ENCODE measurements at regions not wholly inside any gene's neighbourhood (a gene's known extent, or its start where the extent isn't known, plus 50 kb on each side); places are given as distances from the start of the nearest gene placed in this dataset.
A peak's percentile ranks its signal among the peaks of the same experiment; 100 is the strongest.
"Not testable (repeated sequence)": the region's sequence is repeated elsewhere in the genome, so short reads cannot be mapped to it uniquely, and the experiment has no call there.

DNA sequence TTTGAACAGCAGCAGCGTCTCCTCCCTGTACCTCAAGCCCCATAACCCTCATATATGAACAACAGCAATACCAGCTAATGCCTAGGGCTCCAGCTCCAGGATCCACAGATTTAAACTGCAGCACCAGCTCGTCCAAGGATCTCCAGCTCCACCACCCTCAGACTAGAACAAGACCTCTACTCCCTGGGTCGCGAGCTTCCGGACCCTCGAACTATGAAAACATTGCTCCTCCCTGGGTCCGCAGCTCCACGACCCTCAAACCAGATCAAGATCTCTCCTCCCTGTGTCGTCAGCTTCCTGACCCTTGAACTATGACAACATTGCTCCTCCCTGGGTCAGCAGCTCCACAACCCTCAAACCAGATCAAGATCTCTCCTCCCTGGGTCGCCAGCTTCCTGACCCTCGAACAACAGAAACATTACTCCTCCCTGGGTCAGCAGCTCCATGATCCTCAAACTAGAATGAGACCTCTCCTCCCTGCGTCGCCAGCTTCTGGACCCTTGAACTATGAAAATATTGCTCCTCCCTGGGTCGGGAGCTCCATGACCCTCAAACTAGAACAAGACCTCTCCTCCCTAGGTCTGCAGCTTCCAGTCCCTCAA lies 339.0 kb upstream of the SULF2 start:
- no peak overlapping the region for H3K4me3 ChIP-seq (ENCODE audit: low read depth, low read length)
- TF ChIP-seq POLR2A (IDR thresholded peaks at IDR 0.05; ENCODE audit: extremely low read depth, insufficient read length): no peak
- TF ChIP-seq MYC (IDR thresholded peaks at IDR 0.05; ENCODE audit: low read depth, low read length): no peak
- TF ChIP-seq, protein P1, sequence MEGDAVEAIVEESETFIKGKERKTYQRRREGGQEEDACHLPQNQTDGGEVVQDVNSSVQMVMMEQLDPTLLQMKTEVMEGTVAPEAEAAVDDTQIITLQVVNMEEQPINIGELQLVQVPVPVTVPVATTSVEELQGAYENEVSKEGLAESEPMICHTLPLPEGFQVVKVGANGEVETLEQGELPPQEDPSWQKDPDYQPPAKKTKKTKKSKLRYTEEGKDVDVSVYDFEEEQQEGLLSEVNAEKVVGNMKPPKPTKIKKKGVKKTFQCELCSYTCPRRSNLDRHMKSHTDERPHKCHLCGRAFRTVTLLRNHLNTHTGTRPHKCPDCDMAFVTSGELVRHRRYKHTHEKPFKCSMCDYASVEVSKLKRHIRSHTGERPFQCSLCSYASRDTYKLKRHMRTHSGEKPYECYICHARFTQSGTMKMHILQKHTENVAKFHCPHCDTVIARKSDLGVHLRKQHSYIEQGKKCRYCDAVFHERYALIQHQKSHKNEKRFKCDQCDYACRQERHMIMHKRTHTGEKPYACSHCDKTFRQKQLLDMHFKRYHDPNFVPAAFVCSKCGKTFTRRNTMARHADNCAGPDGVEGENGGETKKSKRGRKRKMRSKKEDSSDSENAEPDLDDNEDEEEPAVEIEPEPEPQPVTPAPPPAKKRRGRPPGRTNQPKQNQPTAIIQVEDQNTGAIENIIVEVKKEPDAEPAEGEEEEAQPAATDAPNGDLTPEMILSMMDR (IDR thresholded peaks at IDR 0.05; ENCODE audit: low read depth, low read length): no peak
- no peak for DNase-seq (ENCODE audit: low read depth)

DNA sequence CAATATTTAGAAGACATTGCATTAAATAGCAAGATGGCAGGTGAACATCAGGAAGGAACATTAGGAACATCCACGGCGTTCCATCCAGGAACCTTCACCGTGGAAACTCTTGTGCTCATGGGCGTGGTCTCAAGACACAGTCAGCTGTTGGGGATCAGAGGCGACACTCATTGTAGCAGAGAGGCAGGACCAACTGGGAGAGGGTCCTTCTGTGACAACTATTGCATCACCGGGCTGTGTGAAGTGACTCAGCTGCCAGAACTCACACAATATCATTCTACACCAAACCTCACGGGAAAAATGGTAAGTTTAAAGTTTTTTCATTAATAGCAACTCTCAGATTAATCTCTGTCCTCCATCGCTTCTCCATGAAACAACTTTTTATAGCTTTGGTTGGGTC lies 334.8 kb upstream of the SULF2 start:
- no peak overlapping the region for H3K4me3 ChIP-seq (ENCODE audit: low read depth, low read length)
- DNase-seq (ENCODE audit: low read depth): peak; percentile 53
- TF ChIP-seq POLR2A (IDR thresholded peaks at IDR 0.05; ENCODE audit: extremely low read depth, insufficient read length) (no peak), MYC (IDR thresholded peaks at IDR 0.05; ENCODE audit: low read depth, low read length) (no peak)
- TF ChIP-seq, protein P2, sequence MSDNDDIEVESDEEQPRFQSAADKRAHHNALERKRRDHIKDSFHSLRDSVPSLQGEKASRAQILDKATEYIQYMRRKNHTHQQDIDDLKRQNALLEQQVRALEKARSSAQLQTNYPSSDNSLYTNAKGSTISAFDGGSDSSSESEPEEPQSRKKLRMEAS (IDR thresholded peaks at IDR 0.05; ENCODE audit: low read depth, low read length): no peak
- TF ChIP-seq, protein P1 (IDR thresholded peaks at IDR 0.05; ENCODE audit: low read depth, low read length): no peak

DNA sequence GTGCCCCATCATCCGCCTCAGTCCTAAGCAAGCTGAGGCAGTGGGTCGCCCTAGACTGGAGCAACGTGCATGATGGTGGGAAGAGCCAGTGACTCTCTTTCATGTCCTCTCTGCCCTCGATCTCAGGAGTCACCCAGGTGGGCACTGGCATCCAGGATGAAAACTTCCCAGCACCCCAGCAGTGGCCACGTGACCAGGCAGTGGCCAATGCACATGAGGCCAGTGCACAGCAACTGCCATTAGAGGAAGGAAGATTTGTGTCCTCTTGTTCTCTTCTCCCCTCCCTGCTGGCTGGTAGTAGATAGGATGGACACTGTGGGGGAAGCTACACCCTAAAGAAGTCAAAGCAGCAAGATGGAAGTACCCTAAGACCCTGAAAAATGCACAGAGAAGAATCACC lies 334.1 kb upstream of the SULF2 start:
- not testable (repeated sequence) for DNase-seq (ENCODE audit: low read depth); H3K4me3 ChIP-seq (ENCODE audit: low read depth, low read length)

DNA sequence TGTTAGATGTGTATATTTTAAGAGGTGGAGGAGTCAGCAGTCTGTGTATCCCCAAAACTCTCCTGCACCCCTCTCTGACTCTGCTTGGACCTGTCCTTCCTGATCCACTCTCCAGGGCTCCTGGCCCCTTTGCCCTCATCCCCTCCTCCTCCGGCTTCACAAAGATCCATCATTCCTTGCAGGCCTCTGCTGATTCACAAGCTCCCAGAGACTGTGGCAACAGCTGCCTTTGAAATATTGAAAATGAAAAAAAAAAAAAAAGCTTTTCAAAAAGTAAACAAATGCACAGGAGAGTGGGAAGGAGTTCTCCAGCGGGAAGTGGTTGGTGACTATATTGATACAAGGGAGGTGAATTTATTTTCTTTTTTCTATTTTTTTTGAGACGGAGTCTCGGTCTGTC lies 330.2 kb upstream of the SULF2 start:
- no peak for DNase-seq (ENCODE audit: low read depth)
- TF ChIP-seq, protein P1 (IDR thresholded peaks at IDR 0.05; ENCODE audit: low read depth, low read length): no peak
- TF ChIP-seq POLR2A (IDR thresholded peaks at IDR 0.05; ENCODE audit: extremely low read depth, insufficient read length) (no peak), MYC (IDR thresholded peaks at IDR 0.05; ENCODE audit: low read depth, low read length) (no peak)
- TF ChIP-seq, protein P2 (IDR thresholded peaks at IDR 0.05; ENCODE audit: low read depth, low read length): no peak
- no peak overlapping the region for H3K4me3 ChIP-seq (ENCODE audit: low read depth, low read length)

DNA sequence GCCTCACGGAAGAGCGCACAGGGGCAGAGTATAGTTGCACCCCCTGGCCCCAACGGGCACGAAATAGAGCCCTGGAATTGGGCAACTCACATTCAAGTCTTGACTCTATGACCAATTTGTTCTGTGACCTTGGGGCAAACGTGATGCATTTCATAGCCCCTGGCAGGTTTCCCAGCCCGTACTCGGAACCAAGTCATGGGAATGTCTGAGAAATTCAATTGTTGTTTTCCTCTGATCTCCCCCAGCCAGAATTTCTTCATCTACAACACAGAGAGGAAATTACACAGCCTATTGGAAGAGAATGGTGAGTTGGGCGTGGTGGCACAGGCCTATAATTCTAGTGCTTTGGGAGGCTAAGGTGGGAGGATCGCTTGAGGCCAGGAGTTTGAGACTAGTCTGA lies 322.3 kb upstream of the SULF2 start:
- H3K4me3 ChIP-seq (ENCODE audit: low read depth, low read length): no peak overlapping the region
- TF ChIP-seq, protein P1 (IDR thresholded peaks at IDR 0.05; ENCODE audit: low read depth, low read length): no peak
- TF ChIP-seq POLR2A (IDR thresholded peaks at IDR 0.05; ENCODE audit: extremely low read depth, insufficient read length): no peak
- TF ChIP-seq, protein P2 (IDR thresholded peaks at IDR 0.05; ENCODE audit: low read depth, low read length): no peak
- TF ChIP-seq MYC (IDR thresholded peaks at IDR 0.05; ENCODE audit: low read depth, low read length): no peak
- no peak for DNase-seq (ENCODE audit: low read depth)

DNA sequence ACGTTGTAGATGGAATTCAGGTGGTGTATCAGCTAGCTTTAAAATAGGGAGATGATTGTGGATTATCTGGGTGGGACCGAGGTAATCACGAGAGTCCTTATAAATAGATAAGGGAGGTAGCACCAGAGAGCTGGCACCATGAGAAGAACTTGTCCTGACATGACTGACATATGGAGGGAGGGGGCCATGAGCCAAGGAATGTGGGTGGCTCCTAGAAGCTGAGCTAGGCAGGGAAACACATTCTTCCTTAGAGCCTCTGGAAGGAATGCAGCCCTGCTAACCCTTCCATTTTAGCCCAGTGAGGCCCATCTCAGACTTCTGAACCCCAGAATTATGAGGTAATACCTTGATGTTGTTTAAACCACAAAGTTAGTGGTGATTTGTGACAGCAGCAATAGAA lies 321.1 kb upstream of the SULF2 start:
- DNase-seq (ENCODE audit: low read depth): no peak
- H3K4me3 ChIP-seq (ENCODE audit: low read depth, low read length): no peak overlapping the region
- no peak for TF ChIP-seq MYC (IDR thresholded peaks at IDR 0.05; ENCODE audit: low read depth, low read length)

DNA sequence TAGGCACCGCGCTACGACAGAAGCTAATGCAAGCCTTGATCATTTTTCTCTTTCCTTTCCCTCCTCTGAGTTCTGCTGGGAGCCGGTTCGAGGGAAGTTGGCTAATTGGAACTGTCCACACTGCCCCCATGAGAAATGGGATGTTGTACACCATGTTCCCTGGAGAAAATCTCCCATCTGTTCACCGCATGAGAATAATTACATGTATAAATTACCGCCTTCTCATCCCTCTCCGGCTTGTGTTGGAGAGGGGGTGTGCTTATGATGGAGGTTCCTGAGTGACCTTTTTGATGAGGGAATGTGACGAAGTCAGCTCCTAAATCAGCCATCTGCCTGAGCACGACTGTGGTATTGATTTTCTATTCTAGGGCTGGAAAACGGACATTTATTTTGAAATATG lies 320.2 kb upstream of the SULF2 start:
- TF ChIP-seq, protein P1 (IDR thresholded peaks at IDR 0.05; ENCODE audit: low read depth, low read length): no peak
- TF ChIP-seq POLR2A (IDR thresholded peaks at IDR 0.05; ENCODE audit: extremely low read depth, insufficient read length) (no peak), MYC (IDR thresholded peaks at IDR 0.05; ENCODE audit: low read depth, low read length) (no peak)
- TF ChIP-seq, protein P2 (IDR thresholded peaks at IDR 0.05; ENCODE audit: low read depth, low read length): no peak
- H3K4me3 ChIP-seq (ENCODE audit: low read depth, low read length): no peak overlapping the region
- DNase-seq (ENCODE audit: low read depth): no peak
